HAP-1 (cell line): ENCODE measurements at regions not wholly inside any gene's neighbourhood (a gene's known extent, or its start where the extent isn't known, plus 50 kb on each side); places are given as distances from the start of the nearest gene placed in this dataset.
A peak's percentile ranks its signal among the peaks of the same experiment; 100 is the strongest.

Experiments used
- DNase-seq, 2 experiments: peaks; one replicate each; pipeline ENCODE4 v3.0.0-alpha.2; 2016 to 2020; ENCODE audit warnings: low spot score in 2 of 2
- H3K27me3 ChIP-seq: fragments of 250-450 bp; sonication (Bioruptor Pico); 2 replicates; pipeline ENCODE4 v1.5.1; 2020; ENCODE audit warnings: low read depth, mild to moderate bottlenecking, moderate library complexity
- H3K36me3 ChIP-seq: fragments of 250-450 bp; sonication (Bioruptor Pico); replicated peaks from 2 replicates; pipeline ENCODE4 v1.5.1; 2020; ENCODE audit warnings: mild to moderate bottlenecking
- H3K4me1 ChIP-seq: fragments of 250-450 bp; sonication (Bioruptor Pico); 2 replicates; pipeline ENCODE4 v1.5.1; 2020; ENCODE audit warnings: mild to moderate bottlenecking
- H3K4me3 ChIP-seq: fragments of 250-450 bp; sonication (Bioruptor Pico); 2 replicates; pipeline ENCODE4 v1.5.1; 2020; ENCODE audit warnings: mild to moderate bottlenecking, moderate library complexity
- H3K9me3 ChIP-seq: fragments of 250-450 bp; sonication (Bioruptor Pico); 2 replicates; pipeline ENCODE4 v1.5.1; 2020; ENCODE audit warnings: mild to moderate bottlenecking, moderate library complexity
- in situ Hi-C: fragments of 300-500 bp; cut with MboI; formaldehyde crosslinking; loops from 3 replicates; pipeline ENCODE4 v1.14.3; 2020; ENCODE audit warnings: low sequenced_read_pairs, inconsistent platforms, mixed read lengths

DNA sequence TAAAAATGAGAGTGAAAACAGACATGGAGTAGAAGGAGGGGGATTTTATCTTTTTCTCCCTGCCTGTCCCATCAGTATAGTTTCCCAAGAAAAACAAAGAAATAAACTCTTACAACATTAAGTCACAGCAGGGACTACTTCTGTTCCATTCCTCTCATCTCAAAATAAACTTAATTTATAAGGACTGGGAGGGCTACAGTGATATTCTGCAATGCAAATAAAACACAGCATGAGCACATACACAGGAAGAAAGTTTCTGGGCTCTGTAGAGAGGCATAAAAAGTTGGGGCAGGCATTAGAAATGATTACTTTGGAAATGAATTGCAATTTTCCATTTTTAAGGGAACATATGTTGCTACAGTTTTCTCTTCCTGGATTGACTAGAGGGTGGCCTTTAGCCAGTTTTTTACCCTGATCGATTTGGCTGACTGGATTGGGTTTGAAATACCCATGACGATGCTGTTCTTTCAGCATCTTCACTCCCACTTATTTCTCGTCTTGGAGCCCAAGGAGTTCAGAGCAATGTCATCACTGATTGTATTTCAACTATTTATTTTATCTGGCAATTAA is 157.1 kb downstream of the ACTR3 start:
- in situ Hi-C loops, result no loop called here
- no peaks in the 10 kb centered on the region for H3K27me3 ChIP-seq
- H3K4me1 ChIP-seq, result no peaks in the 10 kb centered on the region
- H3K4me3 ChIP-seq, result no peak overlapping the region
- no peaks in the 10 kb centered on the region for H3K36me3 ChIP-seq
- no peak for DNase-seq
- H3K9me3 ChIP-seq, result no peaks in the 10 kb centered on the region

DNA sequence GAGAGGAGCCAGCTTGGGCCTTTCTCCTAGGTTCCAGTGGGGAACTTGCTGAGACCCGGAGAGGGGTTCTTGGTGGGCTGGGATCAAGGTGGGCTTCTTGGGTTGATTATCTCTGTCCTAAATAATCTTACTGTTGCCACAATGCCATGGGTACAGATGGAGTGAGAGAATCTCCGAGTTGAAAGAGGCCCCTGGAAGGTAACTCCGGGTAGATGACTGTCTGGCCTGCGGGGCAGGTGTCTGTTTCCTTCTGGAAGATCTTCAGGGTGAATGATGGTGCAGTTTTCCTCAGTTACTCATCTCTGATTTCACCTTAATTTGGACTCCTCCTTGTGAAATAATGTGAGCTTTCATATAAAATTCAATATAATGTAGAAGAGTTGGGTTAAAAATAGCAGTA is 159.4 kb downstream of the ACTR3 start:
- in situ Hi-C loops, result no loop called here
- Histone ChIP-seq H3K27me3 (peaks cover 7% of the 10 kb centered on the region; the same call in 1 of the 2 replicates), H3K36me3 (no peaks in the 10 kb centered on the region), H3K4me3 (no peak overlapping the region), H3K9me3 (no peaks in the 10 kb centered on the region), H3K4me1 (no peaks in the 10 kb centered on the region)
- no peak for DNase-seq

DNA sequence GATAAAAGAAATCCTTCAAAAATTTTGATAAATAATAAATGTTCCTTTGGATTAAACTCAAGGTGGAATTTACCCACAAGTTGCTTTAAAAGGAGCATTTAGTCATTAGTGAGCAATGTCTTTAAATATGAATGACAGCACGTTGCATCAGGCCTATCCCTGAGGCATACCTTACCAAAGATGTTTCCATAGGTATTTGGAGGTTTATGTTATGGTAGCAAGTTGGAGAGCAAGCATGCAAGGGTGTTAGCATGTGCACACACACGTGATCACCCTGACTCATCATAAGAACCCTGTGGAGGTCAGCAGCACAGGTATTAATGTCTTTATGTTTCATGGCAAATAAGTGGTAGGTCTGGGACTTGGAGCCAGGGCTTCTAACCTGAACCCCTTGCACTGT is 159.9 kb downstream of the ACTR3 start:
- H3K36me3 ChIP-seq, result no peaks in the 10 kb centered on the region

DNA sequence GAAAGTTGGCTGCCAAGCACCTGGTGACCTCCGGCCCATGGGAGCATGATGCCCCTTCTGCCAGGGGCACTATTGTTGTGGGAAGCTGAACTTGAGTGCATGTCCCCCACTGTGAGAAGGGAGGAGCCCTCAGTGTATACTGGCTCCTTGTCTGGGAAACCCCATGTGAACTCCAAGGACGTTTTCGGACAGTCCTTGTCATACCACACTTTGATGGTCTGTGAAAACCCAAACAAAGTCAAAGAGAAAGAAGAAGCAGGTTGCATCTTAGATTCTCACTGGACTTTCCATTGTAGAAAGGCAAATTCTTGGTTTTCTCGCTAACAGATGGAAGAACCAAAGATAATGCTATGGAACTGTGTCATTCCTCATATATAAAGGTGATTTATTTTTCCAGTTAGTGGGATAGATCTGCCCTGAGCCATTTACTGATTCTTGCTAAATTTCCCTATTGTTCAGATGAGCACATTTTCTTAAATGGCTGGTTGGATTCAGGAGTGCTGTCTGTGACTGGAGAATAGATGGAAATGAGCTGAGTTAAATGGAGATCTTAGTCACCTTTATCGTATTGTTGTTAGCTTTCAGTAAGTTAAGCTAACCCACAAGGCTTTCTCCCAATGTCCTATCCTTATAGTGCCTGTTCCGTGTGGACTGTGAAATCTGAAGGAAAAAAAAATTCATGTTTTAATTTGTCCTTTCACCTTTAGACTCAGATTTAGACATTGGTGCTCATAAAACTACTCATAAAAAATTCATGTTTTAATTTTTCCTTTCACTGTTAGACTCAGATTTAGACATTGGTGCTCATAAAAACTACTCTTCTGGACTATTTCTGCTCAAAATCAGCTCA is 166.6 kb downstream of the ACTR3 start:
- H3K9me3 ChIP-seq, result no peaks in the 10 kb centered on the region
- DNase-seq, result no peak
- in situ Hi-C loops, result no loop called here
- H3K36me3 ChIP-seq, result no peaks in the 10 kb centered on the region
- H3K4me3 ChIP-seq, result no peak overlapping the region
- H3K27me3 ChIP-seq, result peaks cover 9% of the 10 kb centered on the region; the same call in 1 of the 2 replicates
- no peaks in the 10 kb centered on the region for H3K4me1 ChIP-seq

More for the DNA sequence above, 159.9 kb downstream of the ACTR3 start:
- DNase-seq, result no peak
- Histone ChIP-seq H3K4me3 (no peak overlapping the region), H3K4me1 (no peaks in the 10 kb centered on the region), H3K9me3 (no peaks in the 10 kb centered on the region), H3K27me3 (peaks cover 9% of the 10 kb centered on the region; the same call in 1 of the 2 replicates)
- in situ Hi-C loops, result no loop called here

DNA sequence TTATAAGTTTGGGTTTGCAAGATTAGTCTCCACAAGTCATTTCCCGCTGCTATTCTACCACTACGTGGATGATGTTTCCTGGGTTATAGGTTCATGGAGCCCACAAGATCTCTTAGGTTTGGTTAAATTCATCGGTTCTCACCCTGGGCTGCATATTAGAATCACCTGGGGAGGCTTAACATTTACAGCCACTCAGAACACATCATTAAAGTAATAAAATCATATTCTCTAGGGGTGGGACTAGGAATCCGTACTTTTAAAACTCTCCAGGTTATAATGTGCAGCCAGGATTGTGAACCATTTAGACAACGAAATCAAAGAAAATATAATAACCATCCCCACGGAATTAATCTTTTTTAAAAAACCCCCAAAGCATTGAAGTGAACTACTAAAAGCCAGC is 167.7 kb downstream of the ACTR3 start:
- Histone ChIP-seq H3K4me3 (no peak overlapping the region), H3K9me3 (no peaks in the 10 kb centered on the region), H3K36me3 (no peaks in the 10 kb centered on the region), H3K27me3 (peaks cover 9% of the 10 kb centered on the region; the same call in 1 of the 2 replicates), H3K4me1 (no peaks in the 10 kb centered on the region)
- in situ Hi-C loops, result no loop called here
- no peak for DNase-seq

DNA sequence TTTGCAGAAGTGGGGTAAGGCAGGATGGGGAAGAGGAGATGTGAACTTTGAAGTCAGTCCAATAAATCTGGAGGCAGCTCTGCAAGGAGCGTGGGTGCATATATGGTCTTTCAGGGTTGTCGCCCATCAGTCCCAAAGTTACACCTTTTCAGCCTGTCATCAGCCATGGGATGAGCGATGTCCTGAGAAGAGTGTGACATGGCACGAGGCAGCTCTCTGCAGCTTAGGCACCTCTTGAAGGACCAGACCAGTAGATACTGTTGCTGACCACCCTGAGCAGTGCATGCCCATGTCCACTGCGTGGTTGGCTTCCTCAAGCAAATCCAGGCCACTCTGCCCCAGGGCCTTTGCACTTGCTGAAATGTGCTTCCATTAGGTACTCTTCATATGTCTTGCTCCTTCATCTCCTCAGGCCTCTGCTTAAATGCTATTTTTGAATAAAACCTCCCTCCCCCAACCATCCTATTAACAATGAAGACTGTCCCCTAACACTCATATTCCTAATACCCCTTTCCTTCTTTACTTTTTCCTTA is 171.7 kb downstream of the ACTR3 start:
- Histone ChIP-seq H3K27me3 (no peaks in the 10 kb centered on the region), H3K4me3 (no peak overlapping the region), H3K4me1 (no peaks in the 10 kb centered on the region), H3K36me3 (no peaks in the 10 kb centered on the region), H3K9me3 (no peaks in the 10 kb centered on the region)
- no peak for DNase-seq
- in situ Hi-C loops, result no loop called here

DNA sequence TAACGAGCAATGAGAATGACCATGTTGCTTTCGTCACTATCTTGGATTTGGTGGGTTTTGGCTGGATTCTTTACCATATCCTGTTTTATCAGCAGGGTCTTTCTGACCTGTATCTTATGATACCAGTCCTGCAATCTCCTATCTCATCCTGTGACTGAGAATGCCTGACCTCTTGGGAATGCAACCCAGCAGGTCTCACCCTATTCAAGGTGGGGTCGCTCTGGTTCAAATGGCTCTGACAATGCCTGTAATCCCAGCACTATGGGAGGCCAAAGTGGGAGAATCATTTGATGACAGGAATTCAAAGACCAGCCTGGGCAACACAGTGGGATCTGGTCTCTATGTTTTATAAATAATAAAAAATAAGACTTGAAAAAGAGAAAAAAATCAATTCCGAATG is 173.5 kb downstream of the ACTR3 start:
- Histone ChIP-seq H3K4me1 (no peaks in the 10 kb centered on the region), H3K9me3 (no peaks in the 10 kb centered on the region), H3K36me3 (no peaks in the 10 kb centered on the region), H3K4me3 (no peak overlapping the region), H3K27me3 (no peaks in the 10 kb centered on the region)
- in situ Hi-C loops, result no loop called here
- no peak for DNase-seq

DNA sequence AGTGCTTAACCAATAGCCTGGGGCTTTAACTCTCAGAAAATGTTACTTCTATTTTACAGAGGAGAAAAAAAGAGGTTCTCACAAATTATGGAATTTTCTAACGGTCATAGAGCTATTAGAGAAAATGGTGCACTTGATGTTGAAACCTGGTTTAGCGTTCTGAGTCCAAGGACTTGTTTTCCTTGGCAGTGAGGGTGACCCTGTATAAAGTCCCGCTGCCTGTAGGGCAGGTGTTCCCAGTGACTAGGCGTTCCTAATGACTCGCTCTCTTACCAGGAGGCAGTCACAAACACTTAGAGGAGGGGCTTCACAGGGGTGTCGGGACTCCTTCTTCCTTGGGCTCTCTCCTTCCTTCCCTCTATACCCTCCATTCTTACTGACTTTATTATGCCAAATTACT is 175.8 kb downstream of the ACTR3 start:
- no peak for DNase-seq
- H3K9me3 ChIP-seq, result no peaks in the 10 kb centered on the region
- H3K36me3 ChIP-seq, result no peaks in the 10 kb centered on the region
- no peaks in the 10 kb centered on the region for H3K4me1 ChIP-seq
- in situ Hi-C loops, result no loop called here
- no peaks in the 10 kb centered on the region for H3K27me3 ChIP-seq
- no peak overlapping the region for H3K4me3 ChIP-seq

DNA sequence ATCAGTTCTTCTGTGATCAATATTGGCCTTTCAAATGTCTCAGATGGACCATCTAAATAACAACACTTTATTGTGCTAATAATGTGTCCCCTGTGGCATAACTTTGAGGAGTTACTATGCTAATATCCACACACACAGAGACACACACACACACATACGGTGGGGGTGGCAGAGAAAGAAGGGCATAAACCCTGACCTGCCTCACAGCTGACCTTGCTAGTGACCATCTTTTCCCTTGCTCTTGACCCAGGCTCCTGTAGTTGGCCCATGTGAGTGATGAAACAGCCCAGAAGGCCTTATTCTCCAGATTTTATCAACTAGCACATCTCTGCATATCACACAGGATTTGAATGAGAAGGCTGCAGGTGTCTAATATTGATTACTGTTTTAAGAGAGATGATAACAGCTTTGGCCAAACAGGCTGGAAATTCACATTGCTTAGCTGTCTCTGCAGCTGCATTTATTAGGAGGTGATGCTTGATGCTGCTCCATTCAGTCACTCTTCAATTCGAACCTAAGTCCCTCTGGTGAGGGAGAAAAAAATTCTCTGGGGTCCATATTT is 176.4 kb downstream of the ACTR3 start:
- H3K36me3 ChIP-seq, result no peaks in the 10 kb centered on the region
- no peak for DNase-seq
- no peaks in the 10 kb centered on the region for H3K4me1 ChIP-seq
- in situ Hi-C loops, result no loop called here
- H3K4me3 ChIP-seq, result no peak overlapping the region
- H3K27me3 ChIP-seq, result no peaks in the 10 kb centered on the region
- no peaks in the 10 kb centered on the region for H3K9me3 ChIP-seq

DNA sequence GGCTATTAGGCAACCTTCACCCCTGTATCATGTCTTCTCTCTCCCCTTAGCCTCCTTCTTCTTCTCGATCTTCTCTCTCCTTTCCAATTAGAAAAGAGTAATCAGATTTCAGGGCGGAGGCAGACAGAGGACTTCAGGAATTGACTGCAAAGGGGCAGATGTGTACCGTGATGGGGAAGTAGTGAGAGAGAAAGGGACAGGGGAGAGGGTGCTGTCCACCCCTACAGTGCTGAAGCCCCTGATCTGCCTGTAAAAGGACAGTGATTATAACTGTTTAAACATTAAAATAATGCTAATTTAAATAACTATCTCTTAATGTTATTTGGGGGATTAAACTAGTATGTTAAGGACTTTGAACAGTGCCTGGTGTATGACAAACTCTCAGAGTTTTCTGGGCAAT is 178.5 kb downstream of the ACTR3 start:
- H3K9me3 ChIP-seq, result no peaks in the 10 kb centered on the region
- peak in 1 of 2 experiments; percentile 20 for DNase-seq
- H3K36me3 ChIP-seq, result no peaks in the 10 kb centered on the region
- in situ Hi-C loops, result no loop called here
- no peaks in the 10 kb centered on the region for H3K4me1 ChIP-seq
- H3K4me3 ChIP-seq, result no peak overlapping the region
- no peaks in the 10 kb centered on the region for H3K27me3 ChIP-seq

DNA sequence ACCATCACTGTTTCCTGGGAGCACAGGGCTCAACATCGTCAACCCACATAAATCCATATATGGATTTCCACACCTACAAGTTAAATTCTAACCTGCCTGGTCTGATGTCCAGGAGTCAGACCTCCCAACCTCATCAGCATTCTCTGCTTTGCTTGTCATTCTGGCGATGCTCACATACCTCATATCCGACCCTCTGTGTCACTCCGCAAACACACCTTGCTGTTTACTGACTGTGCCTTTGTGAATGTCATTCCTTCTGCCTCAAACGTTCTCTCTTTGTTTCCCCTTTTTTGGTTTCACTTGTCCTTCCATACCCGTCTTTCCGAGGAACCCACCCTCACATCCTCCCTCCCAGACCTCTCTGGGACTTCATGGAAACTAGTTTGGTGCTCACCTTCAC is 187.1 kb downstream of the ACTR3 start:
- Histone ChIP-seq H3K4me1 (no peaks in the 10 kb centered on the region), H3K36me3 (no peaks in the 10 kb centered on the region), H3K27me3 (no peaks in the 10 kb centered on the region; the same call in 1 of the 2 replicates), H3K4me3 (no peak overlapping the region), H3K9me3 (no peaks in the 10 kb centered on the region)
- in situ Hi-C loops, result no loop called here
- no peak for DNase-seq

DNA sequence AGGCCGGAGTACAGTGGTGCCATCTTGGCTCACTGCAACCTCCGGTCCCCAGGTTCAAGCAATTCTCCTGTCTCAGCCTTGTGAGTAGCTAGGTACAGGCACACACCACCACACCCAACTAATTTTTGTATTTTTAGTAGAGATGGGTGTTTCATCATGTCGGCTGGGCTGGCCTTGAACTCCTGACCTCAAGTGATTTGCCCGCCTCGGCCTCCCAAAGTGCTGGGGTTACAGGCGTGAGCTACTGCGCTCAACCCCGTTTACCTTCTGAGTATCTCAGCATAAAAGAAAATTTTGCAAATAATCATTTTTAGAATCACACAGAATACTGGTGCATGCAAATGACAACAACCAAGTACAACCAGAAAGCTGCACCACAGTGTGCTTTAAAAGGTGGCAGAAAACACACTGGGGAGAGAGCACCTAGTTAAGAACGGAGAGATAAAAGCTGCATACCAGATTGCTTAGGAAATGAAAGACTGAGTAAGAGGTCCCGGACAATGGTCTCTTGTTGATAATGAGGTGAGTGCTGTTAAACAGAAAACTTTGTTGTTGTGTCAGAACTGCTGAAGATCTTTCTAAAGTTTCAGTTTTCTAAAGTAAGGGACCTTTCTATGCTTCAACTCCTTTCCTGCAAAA is 189.6 kb downstream of the ACTR3 start:
- no peak for DNase-seq
- no peaks in the 10 kb centered on the region for H3K36me3 ChIP-seq
- no peak overlapping the region for H3K4me3 ChIP-seq
- H3K4me1 ChIP-seq, result no peaks in the 10 kb centered on the region
- no peaks in the 10 kb centered on the region; the same call in 1 of the 2 replicates for H3K27me3 ChIP-seq
- in situ Hi-C loops, result no loop called here
- no peaks in the 10 kb centered on the region for H3K9me3 ChIP-seq

DNA sequence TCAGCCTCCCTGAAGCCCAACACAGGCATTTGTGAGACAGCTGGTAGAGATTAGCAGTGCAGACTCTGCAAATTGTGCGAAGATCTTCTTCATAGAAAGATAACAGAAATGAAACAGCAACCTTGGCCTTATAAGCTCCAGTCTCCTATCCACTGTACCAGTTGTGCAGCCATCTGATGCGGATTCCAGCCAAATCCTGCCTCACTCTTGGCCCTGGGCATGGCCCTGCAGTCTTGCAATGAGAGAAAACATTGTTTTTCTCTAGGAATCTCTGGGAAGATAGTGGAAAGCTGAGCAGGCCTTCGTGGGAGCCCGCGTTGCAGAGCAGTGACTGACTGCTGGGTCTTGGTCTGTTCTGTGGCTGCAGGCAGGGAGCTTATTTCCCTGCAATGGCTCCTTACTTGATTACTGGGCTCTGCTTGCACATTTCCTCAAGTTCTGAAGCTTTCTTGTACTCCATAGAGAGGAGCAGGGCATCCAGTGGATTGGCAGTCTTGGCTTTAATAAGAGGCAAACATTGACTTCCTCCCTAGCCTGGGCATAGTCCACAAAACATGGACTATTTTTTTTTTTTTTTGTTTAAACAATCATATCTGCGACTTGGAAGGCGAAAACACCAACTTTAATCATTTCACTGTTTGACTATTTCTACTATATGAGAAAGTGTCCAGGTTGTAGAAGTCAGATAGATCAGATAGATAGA is 193.0 kb downstream of the ACTR3 start:
- H3K4me1 ChIP-seq, result no peaks in the 10 kb centered on the region
- H3K4me3 ChIP-seq, result no peak overlapping the region
- in situ Hi-C loops, result no loop called here

More for the DNA sequence above, 193.0 kb downstream of the ACTR3 start:
- no peak for DNase-seq
- Histone ChIP-seq H3K27me3 (no peaks in the 10 kb centered on the region; the same call in 1 of the 2 replicates), H3K9me3 (no peaks in the 10 kb centered on the region), H3K36me3 (no peaks in the 10 kb centered on the region)
